Fibroblast of lung (primary cell): ENCODE measurements at regions not wholly inside any gene's neighbourhood (a gene's known extent, or its start where the extent isn't known, plus 50 kb on each side); places are given as distances from the start of the nearest gene placed in this dataset.

Source experiments
- DNase-seq, 2 donors: peaks; one replicate each; pipeline versions ENCODE4 v3.0.0 to v3.0.0-alpha.2; 2010; ENCODE audit warnings: low read depth in 2 of 2
- H2AFZ ChIP-seq: 2 replicates; pipeline ENCODE4 v1.5.1; 2012; ENCODE audit warnings: low read length, control low read depth, inconsistent platforms
- H3K27ac ChIP-seq: 2 replicates; pipeline ENCODE4 v1.5.1; 2011; ENCODE audit warnings: low read length, control low read depth; ENCODE audit not compliant: insufficient read depth
- H3K27me3 ChIP-seq: 2 replicates; pipeline ENCODE4 v1.5.1; 2011; ENCODE audit warnings: mild to moderate bottlenecking, low read length; ENCODE audit not compliant: control insufficient read depth, insufficient read depth
- H3K36me3 ChIP-seq: 2 replicates; pipeline ENCODE4 v1.5.1; 2011; ENCODE audit warnings: low read length; ENCODE audit not compliant: control insufficient read depth, insufficient read depth
- H3K4me1 ChIP-seq: 2 replicates; pipeline ENCODE4 v1.5.1; 2011; ENCODE audit warnings: low read length; ENCODE audit not compliant: control insufficient read depth, insufficient read depth; ENCODE audit errors: extremely low read depth
- H3K4me2 ChIP-seq: 2 replicates; pipeline ENCODE4 v1.5.1; 2011; ENCODE audit warnings: low read length, control low read depth; ENCODE audit not compliant: insufficient read depth; ENCODE audit errors: extremely low read depth
- H3K4me3 ChIP-seq, 4 experiments: fragments of 200-600 bp in 1 of 4; sonication (generic) in 1 of 4; replicated peaks in 1 of 4; 2 replicates each; pipeline ENCODE4 v1.5.1; 2011 to 2016; ENCODE audit warnings: low read length in 4 of 4, low read depth in 3 of 4, mild to moderate bottlenecking in 3 of 4, control low read depth in 2 of 4, inconsistent platforms in 1 of 4, mixed read lengths in 1 of 4; ENCODE audit not compliant: insufficient read depth in 1 of 4; ENCODE audit errors: control extremely low read depth in 1 of 4
- H3K79me2 ChIP-seq: 2 replicates; pipeline ENCODE4 v1.5.1; 2012; ENCODE audit warnings: mild to moderate bottlenecking, low read length, inconsistent platforms; ENCODE audit not compliant: control insufficient read depth, insufficient read depth
- H3K9ac ChIP-seq: 2 replicates; pipeline ENCODE4 v1.5.1; 2011; ENCODE audit warnings: mild to moderate bottlenecking, low read length, control low read depth; ENCODE audit not compliant: insufficient read depth
- H3K9me3 ChIP-seq: 2 replicates; pipeline ENCODE4 v1.5.1; 2012; ENCODE audit warnings: low read depth, low read length; ENCODE audit not compliant: control insufficient read depth, insufficient read depth
- H4K20me1 ChIP-seq: 2 replicates; pipeline ENCODE4 v1.5.1; 2011; ENCODE audit warnings: low read length; ENCODE audit not compliant: control insufficient read depth, insufficient read depth; ENCODE audit errors: extremely low read depth
- CTCF ChIP-seq, 2 donors: IDR thresholded peaks in 1 of 2; conservative IDR thresholded peaks in 1 of 2; 1 replicate in 1 of 2; 2 replicates in 1 of 2; pipeline ENCODE4 v1.5.1; 2011 to 2012; ENCODE audit warnings: low read length in 2 of 2, control low read depth in 1 of 2, inconsistent platforms in 1 of 2, low read depth in 1 of 2, mild to moderate bottlenecking in 1 of 2
- EZH2 ChIP-seq: IDR thresholded peaks from 2 replicates; pipeline ENCODE4 v1.5.1; 2012; ENCODE audit warnings: low read length, control low read depth, mild to moderate bottlenecking; ENCODE audit errors: missing control alignments

GRCh38 chr16:51734220-51734619, 583.1 kb upstream of the SALL1 start:
- Histone ChIP-seq H3K36me3 (no peaks in the 10 kb centered on the region), H3K4me2 (no peak overlapping the region), H3K4me1 (no peaks in the 10 kb centered on the region), H2AFZ (no peak overlapping the region), H3K9ac (no peak overlapping the region), H3K27ac (no peak overlapping the region), H4K20me1 (no peaks in the 10 kb centered on the region), H3K79me2 (no peaks in the 10 kb centered on the region), H3K9me3 (no peaks in the 10 kb centered on the region), H3K27me3 (no peaks in the 10 kb centered on the region), H3K4me3 (no peak overlapping the region)
- TF ChIP-seq EZH2 (no peak), CTCF (conservative IDR thresholded peaks at IDR 0.05 in 1 of 2, IDR thresholded peaks at IDR 0.05 in 1 of 2; ENCODE audit: low read depth in 1 of 2, low read length in 2 of 2) (no peak)
- no peak for DNase-seq

- Histone ChIP-seq H3K9me3 (no peaks in the 10 kb centered on the region), H2AFZ (no peak overlapping the region), H3K4me1 (no peaks in the 10 kb centered on the region), H3K27me3 (no peaks in the 10 kb centered on the region), H3K9ac (no peak overlapping the region), H3K4me3 (no peak overlapping the region), H3K4me2 (no peak overlapping the region), H3K79me2 (no peaks in the 10 kb centered on the region), H4K20me1 (no peaks in the 10 kb centered on the region), H3K27ac (no peak overlapping the region), H3K36me3 (no peaks in the 10 kb centered on the region)
- no peak for DNase-seq
- TF ChIP-seq CTCF (conservative IDR thresholded peaks at IDR 0.05 in 1 of 2, IDR thresholded peaks at IDR 0.05 in 1 of 2; ENCODE audit: low read depth in 1 of 2, low read length in 2 of 2) (no peak), EZH2 (no peak)
Observed at GRCh38 chr16:51733181-51733580, 582.1 kb upstream of the SALL1 start.

- Histone ChIP-seq H3K4me1 (no peaks in the 10 kb centered on the region), H3K27me3 (no peaks in the 10 kb centered on the region), H3K4me3 (no peak overlapping the region), H3K27ac (no peak overlapping the region), H3K9ac (no peak overlapping the region), H2AFZ (no peak overlapping the region), H3K79me2 (no peaks in the 10 kb centered on the region), H3K36me3 (no peaks in the 10 kb centered on the region), H3K9me3 (no peaks in the 10 kb centered on the region), H3K4me2 (no peak overlapping the region), H4K20me1 (no peaks in the 10 kb centered on the region)
- TF ChIP-seq EZH2 = no peak
- TF ChIP-seq CTCF (conservative IDR thresholded peaks at IDR 0.05 in 1 of 2, IDR thresholded peaks at IDR 0.05 in 1 of 2; ENCODE audit: low read depth in 1 of 2, low read length in 2 of 2) = no peak
- no peak for DNase-seq
Observed at GRCh38 chr16:51731160-51731559, 580.1 kb upstream of the SALL1 start.
